Right kidney (tissue), 1 donor: ENCODE measurements at regions not wholly inside any gene's neighbourhood (a gene's known extent, or its start where the extent isn't known, plus 50 kb on each side); places are given as distances from the start of the nearest gene placed in this dataset.

ENCODE experiments used
- DNase-seq: peaks from one replicate; pipeline ENCODE4 v3.0.0-alpha.2; 2016

DNA sequence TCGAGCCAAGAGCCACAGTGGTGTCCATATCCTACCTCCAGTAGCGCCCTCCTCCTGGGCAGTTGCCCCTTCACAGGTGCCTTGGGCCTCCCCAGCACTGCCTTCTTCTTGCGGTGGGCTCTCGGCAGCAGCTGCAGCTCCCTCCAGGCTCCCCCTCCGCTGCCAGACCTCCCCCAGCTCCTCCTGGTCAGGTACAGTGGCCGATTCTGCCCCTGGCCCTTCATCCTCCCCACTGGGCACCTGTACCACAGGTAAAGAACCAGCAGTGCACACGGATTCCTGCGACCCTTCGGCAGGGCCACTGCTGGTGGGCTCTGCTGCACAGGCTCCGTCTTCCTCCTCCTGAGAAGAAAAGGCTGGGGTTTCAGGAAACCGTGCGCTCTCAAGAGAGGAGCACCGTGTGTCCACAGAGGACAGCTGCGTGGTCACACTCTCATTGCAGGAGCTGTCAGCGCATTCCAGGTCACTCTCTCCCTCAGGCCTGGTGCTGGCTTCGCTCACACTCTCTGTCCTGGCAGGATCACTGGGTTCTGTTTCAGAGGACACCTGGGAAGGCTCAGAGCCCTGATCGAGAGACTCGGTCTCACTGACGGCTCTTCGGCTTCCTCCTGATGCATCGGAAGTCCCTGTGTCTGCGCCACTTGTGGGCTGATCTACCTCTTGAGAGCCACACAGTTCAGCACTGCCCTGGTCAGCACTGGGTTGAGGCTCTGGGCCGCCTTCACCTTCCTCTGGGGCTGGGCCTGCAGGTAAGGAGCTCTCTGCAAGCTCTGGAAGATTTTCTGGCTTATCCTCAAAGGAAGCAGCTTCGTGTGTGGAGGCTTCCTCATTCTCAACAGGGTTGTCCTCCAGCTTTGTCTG lies 147.4 kb upstream of the STK17B start:
- DNase-seq, result no peak

DNA sequence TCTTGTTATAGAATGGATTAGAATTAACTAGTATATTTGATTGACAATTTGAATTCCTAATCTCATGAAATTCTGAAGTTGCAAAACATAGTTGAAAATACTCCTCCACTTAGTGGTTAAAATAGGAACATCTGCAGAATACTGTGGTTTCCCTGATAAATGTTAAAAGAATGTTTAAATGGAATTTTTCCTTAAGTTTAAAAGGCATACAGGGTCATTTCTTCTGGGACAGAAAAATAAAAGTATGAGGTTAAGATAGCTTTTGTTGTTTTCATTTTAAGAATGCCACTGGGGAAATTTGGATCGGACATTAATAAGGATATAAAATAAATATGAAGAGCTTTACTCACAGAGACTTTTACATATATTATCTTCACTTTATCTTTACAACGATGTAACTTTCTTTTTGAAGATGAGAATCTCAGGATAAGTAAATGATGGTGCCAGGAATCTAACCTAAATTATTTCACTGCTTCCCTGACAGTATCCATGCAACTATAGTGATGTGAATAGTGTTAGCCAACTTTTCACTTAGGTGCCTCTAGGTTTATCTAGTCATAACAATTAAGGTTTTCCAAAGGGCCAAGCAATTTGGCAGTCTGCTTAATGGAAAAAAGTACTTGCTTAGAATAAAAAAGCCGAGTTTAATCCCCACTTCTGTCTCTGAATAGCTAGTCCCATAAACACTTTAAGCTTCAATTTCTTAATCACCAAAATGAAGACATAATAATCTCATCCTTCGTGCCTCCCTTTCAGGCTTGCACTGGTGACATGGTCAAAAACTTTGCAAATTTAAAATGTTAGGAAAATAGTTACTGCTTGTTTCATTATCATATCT lies 151.8 kb upstream of the STK17B start:
- no peak for DNase-seq

DNA sequence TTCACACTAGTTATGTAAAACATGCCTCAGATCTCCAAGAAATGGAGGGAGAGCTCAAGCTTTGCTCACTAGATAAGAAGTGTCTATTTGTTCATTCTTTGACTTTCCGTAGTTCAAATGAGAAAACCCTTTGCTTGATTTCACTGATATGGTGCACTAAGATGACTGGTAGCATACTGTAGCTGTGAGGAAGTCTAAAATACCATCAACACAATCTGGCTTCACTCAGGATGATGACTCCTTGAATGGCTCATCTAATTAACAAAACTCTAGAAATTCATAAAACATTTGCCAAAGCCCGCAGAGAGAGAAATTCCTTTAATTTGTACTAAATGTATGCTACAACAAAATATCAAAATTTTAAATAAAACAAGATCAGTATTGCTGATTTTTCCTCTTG lies 152.8 kb upstream of the STK17B start:
- DNase-seq, result no peak

DNA sequence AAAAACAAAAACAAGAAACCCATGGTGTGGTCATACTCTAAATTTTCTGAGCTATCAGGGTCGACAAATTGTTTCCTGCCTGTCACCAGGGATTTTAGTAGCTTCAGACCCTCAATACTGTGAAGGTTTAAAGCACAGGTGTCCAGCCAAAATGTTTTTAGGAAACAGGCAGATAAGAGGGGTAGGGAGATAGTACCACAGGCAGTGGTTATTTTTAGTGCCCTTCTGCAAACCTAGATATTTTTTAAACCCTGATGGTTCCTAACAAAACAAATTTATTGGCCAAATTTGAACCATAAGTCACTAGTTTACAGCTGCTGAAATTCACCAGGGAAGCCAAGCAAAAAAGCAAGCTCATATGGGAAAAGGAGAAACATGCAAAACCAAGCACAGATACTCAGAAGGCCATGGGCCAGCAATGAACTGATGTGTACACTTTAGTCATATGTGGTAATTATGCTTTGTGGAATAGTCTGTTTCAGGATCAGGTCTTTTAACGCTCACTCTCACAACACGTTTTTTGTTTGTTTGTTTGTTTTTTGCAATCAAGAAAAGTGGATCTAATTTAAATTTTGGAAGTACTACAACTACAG lies 156.8 kb upstream of the STK17B start:
- no peak for DNase-seq

DNA sequence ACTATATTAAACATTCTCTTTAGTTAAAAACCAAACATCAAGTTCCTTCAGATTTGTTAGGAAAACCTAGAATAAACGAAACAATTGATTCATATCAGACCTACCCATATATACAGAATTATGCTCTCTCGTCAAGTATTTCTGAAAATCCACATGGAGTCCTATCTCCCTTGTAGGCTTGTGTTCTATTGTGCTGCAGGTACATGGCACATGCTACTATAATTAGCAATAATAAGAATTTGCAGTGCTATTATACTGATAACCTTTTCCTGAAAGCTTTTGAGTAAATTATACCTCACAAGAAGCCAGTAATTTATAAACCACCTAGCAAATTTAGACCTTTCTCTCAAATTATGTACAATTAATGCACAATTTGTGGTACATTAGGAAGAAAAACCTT lies 158.6 kb upstream of the STK17B start:
- DNase-seq, result no peak

DNA sequence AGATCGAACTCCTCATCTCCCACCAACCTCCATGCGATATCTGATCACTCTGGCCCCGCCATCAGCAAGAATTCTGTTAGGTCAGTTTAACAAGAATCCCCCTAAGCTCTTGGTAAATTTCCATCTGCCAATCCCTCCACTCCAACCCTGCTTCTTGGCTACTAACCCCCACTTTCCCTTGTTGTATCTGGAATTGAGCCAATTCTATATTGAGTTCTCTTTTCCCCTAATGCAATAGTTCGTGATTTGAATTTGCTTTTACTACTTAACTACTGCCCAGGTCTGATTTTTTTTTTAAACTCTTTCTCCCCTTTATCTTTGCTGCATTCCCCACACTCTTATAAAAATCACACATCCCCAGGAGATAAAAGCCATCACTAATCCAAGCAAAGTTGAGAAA lies 159.3 kb upstream of the STK17B start:
- no peak for DNase-seq

DNA sequence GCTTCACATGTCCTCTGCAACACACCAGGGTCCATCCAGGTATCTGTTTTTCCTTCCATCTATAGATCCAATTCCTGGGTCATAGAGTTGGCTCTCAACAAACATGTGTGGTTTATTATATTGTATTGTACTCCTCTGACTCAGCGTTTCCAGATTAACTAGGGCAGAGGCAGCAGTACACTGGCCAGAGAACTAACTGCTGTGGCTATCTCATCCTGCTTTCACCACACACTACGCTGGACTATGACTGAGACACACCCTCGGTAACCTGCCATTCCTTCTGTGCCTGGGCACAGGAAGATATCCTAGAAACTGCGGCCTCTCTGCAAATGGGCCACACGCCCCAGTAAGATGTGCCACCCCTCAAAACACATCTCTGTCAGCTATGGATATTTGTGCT lies 159.8 kb upstream of the STK17B start:
- no peak for DNase-seq

DNA sequence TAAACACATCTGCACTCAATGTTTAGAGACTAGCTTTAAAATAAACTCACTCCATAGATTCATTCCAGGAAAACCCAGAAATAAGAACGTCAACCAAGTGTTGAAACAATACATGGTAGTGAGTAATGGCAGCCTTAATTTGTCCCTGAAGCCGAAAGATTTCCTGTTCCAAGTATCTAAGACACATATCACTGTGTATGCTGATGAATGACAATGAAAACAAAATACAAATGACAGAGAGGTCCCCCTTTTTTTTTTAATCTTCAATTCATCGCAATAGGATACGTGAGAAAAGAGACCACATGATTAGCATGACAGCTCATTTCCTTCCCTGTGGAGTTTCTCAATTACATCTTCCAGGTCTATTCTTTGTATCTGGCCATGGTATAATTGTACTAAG lies 160.5 kb upstream of the STK17B start:
- no peak for DNase-seq

DNA sequence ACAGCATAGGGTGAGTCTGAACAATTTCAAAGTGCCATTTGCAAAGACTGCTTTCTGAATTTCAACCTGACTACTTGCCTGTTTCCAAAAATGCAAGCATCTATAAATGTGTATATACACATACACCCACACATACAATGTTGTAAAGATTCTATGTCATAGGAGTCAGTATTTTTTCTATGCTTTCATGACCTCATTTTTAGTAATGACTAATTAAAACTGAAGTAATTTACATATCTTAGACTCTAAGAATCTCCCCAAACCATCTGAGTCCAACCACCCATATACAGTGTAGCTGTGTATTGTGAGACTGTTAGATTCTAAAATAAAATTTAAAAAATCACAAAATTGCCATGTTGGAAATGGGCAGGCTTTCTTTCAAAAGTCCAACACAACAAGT lies 162.0 kb upstream of the STK17B start:
- no peak for DNase-seq

DNA sequence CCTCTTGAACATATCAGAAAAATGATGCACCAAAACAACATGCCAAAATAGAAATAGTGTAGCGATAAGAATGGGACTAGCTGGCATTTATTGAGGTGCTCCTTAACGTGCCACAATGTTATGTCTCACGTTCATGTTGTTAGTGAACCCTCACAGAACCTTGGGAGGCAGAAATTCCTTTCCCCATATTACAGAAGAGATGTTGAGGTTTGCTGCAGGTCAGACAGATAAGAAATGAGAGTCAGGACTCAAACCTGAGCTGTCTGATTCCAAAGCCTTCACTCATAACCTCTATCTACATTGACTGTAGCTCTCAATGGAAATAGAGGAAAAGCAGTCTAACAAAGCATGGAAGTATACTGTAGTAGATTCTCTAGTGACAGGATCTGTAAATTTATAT lies 163.3 kb upstream of the STK17B start:
- no peak for DNase-seq

DNA sequence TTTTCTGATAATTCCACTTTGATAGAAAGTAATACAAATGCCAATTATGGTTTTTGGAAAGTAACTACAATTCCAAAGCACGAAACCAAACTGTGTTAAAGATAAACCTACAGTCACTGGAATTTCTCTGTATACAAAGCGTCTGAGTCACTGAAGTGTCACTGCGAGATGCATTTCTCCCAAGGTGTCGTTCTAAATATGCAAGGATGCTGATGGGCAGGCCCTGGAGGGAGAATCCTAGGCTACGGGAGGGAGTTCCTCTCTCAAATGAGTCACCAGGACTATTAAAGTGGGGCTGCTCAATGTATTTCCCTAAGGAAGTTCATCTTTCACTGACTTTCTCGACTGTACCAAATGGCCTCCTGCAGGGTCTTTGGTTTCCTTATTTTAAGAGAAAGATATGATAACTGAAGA lies 163.8 kb upstream of the STK17B start:
- no peak for DNase-seq

DNA sequence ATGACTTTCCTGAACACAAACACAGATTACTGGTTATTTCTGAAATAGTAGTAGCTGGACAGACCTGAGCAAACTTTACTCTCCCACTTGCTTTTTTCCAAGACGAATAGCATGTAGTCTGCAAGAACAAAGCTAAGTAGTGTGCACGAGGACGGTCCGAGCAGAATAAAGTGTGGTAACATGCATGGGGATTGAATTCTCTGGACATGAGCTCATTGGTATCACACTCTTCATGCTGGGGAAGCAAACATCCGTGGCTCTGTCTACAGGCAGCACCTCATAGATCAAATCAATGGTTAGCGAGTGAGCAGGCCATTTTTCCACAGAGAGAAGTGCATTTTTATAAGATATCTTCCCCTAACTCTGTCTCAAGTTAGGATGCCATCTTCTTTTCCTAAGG lies 164.8 kb upstream of the STK17B start:
- no peak for DNase-seq

DNA sequence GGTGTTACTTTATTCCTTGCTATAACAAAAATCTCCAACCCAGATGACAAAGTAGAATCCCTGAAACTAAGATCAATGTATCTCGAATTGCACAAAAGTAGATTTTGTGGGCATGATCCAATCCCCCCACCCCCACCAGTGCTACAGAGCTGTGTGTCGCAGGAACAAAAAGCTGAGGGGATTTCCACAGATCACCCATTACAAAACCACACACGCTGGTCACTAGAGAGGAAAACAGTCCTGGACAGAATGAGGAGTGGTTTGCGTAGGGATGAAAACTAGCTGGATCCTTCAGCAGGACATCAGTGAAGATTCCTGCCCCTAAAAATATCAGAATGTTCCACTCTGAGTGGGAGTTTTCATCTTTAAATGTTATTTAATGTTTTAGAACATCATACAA lies 165.3 kb upstream of the STK17B start:
- no peak for DNase-seq

DNA sequence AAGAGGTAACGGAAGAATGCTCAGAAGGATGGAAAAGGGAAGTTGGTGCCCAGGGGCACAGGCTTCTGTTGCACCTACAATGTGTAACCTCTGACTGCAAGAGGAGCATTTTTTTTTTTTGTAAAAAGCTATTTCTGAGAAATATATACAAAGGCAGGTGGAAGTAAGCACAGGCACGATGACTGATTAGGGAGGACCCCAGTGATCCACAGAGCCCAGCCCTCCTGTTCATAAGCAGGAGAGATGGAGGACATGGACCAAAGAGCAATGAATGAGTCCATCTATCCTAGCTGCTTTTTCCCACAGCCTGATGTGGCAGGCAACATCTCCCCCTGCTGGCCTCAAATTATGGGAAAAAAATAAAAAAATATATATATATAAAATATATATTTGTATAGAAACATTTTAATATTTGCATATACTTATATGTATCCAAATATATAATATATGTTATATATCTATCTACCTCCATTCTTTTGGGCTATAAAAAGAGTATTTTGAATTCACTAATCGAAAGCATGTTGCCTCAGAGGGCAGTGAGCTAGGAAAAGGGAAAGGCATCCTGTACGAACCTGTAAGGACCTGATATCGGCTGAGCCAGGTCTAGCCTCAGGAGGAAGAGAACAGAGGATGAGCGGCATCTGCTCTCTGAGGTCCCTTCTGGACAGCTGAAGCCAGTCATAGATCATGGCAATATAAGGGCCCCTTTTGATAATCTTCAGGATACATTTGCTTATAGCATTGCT lies 166.0 kb upstream of the STK17B start:
- DNase-seq, result no peak

DNA sequence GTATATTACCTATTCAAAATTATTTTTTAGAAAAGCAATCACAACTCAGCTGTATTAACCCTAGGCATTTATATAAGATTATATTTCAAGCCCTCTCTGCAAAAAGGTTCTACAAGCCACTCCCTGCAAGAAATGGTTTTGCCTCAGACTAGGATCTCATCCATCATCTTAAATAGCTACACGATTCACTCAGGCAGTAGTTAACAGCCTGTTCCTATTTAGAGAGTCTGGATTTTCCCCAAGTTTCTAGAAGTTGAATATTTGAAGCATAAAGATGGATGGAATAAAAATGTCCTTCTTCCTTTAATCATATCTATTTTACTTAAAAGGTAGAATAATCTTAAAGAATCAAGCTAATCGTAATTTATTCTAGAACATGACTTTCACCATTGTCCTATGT lies 167.1 kb upstream of the STK17B start:
- no peak for DNase-seq

DNA sequence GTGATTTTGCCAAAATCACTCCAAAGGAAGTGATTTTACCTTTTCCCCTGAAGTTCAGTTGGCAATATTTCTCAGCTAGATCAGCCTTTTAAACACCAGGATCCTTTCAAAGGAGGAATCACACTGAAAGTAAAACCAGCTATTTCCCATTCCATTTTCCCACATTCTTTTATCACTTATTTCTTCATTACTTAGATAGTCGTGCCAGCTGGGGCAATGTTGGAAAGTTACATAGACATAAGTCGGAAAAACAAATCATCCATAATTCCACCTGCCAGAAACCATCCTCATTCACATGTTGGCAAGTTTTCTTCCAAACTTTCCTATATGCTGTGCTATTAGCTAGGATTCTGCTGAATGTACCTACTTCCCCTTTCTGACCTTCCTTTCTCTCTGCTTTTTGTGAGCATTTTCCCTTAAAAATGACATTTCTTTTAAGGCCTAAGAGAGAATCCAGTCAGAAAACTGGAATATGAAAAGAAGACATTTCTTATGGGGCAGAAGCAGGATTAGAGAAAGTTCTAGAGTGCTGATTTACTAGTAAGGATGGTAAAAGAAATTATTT lies 170.0 kb upstream of the STK17B start:
- no peak for DNase-seq

DNA sequence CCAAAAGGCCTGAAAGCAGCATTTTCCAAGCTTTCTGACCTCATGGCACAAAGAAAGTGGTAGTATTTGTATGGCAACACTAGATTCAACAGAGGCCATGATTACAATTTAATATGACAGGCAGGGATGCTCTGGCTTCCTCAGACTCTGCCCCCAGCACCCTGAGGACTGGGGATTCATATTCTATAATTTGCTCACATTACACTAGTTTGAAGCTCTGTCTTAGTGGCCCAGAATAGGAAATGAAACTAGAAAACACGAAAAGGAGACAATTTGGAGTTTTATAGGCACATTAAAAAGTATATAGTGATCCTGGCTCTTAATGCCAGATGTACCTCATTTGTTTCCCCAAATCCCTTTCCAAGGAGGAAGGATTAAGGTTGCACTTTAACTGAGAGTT lies 173.0 kb upstream of the STK17B start:
- DNase-seq, result no peak

DNA sequence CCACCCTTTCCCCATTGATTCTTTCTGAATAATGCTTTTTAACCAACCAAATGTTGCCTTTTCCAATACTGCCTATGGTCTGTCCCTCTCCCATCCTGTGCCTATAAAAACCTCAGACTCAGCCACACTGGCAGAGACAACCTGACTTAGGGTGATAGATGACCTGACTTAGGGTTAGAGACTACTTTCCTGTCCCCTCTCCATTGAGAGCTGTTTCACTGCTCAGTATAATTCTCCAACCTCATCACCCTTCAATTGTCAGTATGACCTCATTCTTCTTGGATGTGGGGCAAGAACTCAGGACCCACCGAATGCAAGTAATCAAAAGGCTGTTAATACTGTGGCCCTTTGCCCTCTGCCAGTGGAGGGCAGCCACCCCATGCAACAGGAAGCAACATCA lies 182.3 kb upstream of the STK17B start:
- no peak for DNase-seq

DNA sequence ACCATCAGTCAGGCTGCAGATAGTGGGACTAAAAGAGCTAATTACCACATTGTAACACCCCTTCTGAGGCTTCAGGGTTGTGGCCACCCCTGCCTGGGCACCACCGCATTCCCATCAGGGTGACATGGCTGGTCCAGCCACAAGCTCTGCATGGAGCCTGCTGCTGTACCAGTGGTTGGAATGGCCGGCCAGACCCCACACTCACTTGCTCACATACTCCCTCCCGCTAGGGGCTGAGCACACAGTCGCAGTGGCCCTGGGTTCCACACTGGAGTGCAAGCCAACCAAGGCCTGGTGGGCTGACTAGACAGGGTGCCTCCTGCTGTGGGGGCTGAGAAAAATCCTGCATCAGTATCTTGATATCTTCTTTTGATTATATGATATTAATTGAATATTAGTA lies 182.8 kb upstream of the STK17B start:
- DNase-seq, result no peak

DNA sequence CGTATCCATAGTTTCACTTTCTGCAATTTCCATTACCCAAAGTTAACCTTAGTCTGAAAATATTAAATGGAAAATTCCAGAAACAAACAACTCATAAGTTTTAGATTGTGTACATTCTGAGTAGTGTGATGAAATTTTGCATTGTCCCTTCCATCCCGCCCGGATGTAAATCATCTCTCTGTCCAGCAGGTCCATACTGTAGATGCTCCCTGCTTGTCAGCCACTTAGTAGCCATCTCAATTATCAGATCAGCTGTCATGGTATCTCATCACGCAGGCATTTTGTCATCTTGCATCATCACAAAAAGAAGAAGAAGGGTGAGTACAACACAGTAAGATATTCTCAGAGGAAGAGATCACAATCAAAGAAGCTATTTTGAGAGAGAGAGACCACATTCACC lies 185.0 kb upstream of the STK17B start:
- no peak for DNase-seq

DNA sequence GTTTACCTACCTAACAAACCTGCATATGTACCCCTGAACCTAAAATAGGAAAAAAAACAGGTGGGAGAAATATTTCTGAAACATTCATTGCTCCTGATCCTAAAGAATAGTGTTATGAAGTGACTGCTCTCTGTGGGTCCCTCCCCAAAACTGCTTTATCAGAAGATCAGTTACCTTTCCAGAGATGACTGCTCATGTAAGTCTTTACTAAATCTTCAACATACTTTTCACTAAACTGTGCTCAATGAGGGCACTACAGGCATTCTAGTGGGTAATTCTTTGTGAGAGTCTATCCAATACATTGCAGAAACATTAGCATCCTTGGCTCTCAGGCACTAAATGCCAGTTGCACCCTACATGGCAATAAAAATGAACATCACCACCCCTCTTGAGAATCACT lies 189.3 kb upstream of the STK17B start:
- DNase-seq, result no peak

DNA sequence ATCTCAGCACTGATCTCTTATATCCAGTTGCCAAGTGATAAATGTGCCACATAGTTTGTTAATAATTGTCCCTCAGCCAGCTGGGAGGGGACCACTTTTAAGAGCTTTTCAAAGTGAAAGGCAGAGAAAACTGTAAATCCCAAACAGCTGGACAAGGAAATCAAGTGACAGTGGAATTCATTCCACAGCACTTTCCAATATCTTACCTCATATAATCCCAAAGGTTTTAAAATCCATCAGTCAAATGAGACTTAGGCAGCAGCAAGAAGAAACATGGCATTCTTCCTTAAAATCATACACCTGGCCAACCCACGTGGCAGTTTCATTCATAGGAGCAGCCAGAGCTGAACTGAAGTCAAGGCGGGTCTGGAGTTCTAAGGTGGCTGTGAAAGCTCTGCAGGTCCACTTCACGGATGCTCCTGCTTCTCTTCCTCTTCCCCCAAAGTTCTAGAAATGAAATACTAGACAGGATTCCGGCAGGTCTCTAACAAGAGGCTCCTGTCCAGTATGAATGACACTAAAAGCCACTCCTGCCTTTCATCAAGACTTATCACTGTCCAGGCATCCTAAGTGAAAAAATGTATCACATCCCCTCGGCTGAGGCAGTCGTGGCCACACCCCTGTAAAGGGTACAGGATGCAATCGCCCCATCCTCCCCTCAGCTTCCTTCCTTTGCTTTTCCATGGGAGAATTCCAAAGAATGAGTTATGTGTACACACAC lies 190.4 kb upstream of the STK17B start:
- DNase-seq, result no peak
